MCF 10A (cell line): ENCODE measurements at regions not wholly inside any gene's neighbourhood (a gene's known extent, or its start where the extent isn't known, plus 50 kb on each side); places are given as distances from the start of the nearest gene placed in this dataset.

Source experiments
- BruUV-seq: library from RNA; stranded (reverse); fragments of 400-500 nt; replicated peaks from 2 replicates; lab custom pipeline; 2021; lab: Mats Ljungman, UMichigan
- CTCF ChIA-PET: fragments of 300-600 bp; sonication (Branson Sonifier 250); formaldehyde crosslinking; extraction: SDS; loops from one replicate; lab custom pipeline; 2021; ENCODE audit warnings: antibody characterized with exemption, inconsistent platforms; lab: Yijun Ruan, JAX
- POLR2A ChIA-PET: fragments of 300-600, 350-650 bp; sonication (Branson Sonifier 250); formaldehyde crosslinking; extraction: SDS; loops from one replicate; lab custom pipeline; 2020; ENCODE audit warnings: antibody characterized with exemption, inconsistent platforms; lab: Yijun Ruan, JAX
- DNase-seq: peaks from one replicate; pipeline ENCODE4 v3.0.0-alpha.2; 2018; ENCODE audit not compliant: unreplicated experiment
- H3K27ac Mint-ChIP-seq: one replicate; pipeline ENCODE4 v1.8.0; 2022; ENCODE audit warnings: mild to moderate bottlenecking, low read depth, mixed read lengths; ENCODE audit not compliant: unreplicated experiment
- H3K27me3 Mint-ChIP-seq: one replicate; pipeline ENCODE4 v1.8.0; 2022; ENCODE audit warnings: mixed read lengths; ENCODE audit not compliant: insufficient read depth, unreplicated experiment
- H3K36me3 Mint-ChIP-seq: one replicate; pipeline ENCODE4 v1.8.0; 2022; ENCODE audit warnings: mild to moderate bottlenecking, moderate library complexity, mixed read lengths; ENCODE audit not compliant: insufficient read depth, unreplicated experiment
- H3K4me1 Mint-ChIP-seq: one replicate; pipeline ENCODE4 v1.8.0; 2022; ENCODE audit warnings: mixed read lengths; ENCODE audit not compliant: insufficient read depth, unreplicated experiment
- H3K4me3 Mint-ChIP-seq: one replicate; pipeline ENCODE4 v1.8.0; 2022; ENCODE audit warnings: mild to moderate bottlenecking, moderate library complexity, mixed read lengths; ENCODE audit not compliant: unreplicated experiment
- H3K9me3 Mint-ChIP-seq: one replicate; pipeline ENCODE4 v1.8.0; 2022; ENCODE audit warnings: mixed read lengths; ENCODE audit not compliant: unreplicated experiment
- intact Hi-C: fragments of 100-400 bp; cut with micrococcal nuclease; formaldehyde crosslinking; loops from 2 replicates; pipeline ENCODE4 v1.14.1; 2022
- TF ChIP-seq, protein P1 (sequence below): fragments of 200-600 bp; IDR thresholded peaks from one replicate; pipeline ENCODE4 v1.8.0; 2022; ENCODE audit warnings: antibody characterized with exemption, mild to moderate bottlenecking; ENCODE audit not compliant: unreplicated experiment

DNA sequence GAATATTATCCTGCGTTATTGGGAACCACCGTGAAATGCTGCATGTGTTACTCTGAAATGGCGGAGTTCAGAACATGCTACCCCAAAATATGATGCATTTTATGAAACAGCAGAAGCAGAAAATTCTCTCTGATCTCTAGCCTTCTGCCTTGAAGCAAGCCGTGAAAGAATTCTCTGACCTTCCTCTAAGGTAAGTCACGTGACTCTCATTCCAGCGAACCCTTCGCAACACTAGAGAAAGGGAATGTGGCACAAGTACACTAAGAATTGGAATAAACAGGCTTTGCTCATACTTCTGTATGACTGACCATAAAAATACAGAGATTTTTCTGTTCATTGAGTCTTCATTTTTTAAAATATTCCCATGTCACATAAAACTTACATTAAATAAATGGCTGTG, 805.6 kb upstream of the LRRC4C start:
- POLR2A ChIA-PET, result no interaction called here
- BruUV-seq, result no TSS peak
- intact Hi-C loops, result no loop called here
- Mint-ChIP-seq H3K4me3 (no peak overlapping the region), H3K9me3 (no peaks in the 10 kb centered on the region), H3K27ac (no peak overlapping the region), H3K27me3 (no peaks in the 10 kb centered on the region), H3K36me3 (no peaks in the 10 kb centered on the region), H3K4me1 (no peaks in the 10 kb centered on the region)
- CTCF ChIA-PET, result no interaction called here
- DNase-seq, result no peak
- TF ChIP-seq, protein P1, sequence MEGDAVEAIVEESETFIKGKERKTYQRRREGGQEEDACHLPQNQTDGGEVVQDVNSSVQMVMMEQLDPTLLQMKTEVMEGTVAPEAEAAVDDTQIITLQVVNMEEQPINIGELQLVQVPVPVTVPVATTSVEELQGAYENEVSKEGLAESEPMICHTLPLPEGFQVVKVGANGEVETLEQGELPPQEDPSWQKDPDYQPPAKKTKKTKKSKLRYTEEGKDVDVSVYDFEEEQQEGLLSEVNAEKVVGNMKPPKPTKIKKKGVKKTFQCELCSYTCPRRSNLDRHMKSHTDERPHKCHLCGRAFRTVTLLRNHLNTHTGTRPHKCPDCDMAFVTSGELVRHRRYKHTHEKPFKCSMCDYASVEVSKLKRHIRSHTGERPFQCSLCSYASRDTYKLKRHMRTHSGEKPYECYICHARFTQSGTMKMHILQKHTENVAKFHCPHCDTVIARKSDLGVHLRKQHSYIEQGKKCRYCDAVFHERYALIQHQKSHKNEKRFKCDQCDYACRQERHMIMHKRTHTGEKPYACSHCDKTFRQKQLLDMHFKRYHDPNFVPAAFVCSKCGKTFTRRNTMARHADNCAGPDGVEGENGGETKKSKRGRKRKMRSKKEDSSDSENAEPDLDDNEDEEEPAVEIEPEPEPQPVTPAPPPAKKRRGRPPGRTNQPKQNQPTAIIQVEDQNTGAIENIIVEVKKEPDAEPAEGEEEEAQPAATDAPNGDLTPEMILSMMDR, result no peak

DNA sequence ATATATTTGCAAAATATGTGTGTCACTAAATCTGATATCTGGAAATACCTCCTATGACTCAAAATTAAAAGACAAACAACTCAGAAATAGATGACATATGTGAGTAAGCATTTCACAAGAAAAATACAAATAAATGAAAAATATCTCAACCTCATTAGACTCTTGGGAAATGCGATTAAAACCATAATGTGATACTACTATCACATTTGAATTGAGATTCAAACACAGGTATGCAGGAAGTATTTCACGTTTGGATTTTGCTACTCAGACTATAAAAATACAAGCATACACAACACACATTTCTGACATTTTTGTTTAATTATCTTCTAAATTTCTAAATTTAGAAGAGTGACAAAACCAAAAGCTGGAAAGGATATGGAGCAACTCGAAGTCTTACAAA, 811.9 kb upstream of the LRRC4C start:
- Mint-ChIP-seq H3K36me3 (no peaks in the 10 kb centered on the region), H3K9me3 (peaks cover 11% of the 10 kb centered on the region), H3K4me1 (peaks cover 4% of the 10 kb centered on the region), H3K27me3 (no peaks in the 10 kb centered on the region), H3K4me3 (no peak overlapping the region), H3K27ac (no peak overlapping the region)
- TF ChIP-seq, protein P1, result no peak
- POLR2A ChIA-PET, result no interaction called here
- intact Hi-C loops, result no loop called here
- BruUV-seq, result no TSS peak
- CTCF ChIA-PET, result no interaction called here
- no peak for DNase-seq

DNA sequence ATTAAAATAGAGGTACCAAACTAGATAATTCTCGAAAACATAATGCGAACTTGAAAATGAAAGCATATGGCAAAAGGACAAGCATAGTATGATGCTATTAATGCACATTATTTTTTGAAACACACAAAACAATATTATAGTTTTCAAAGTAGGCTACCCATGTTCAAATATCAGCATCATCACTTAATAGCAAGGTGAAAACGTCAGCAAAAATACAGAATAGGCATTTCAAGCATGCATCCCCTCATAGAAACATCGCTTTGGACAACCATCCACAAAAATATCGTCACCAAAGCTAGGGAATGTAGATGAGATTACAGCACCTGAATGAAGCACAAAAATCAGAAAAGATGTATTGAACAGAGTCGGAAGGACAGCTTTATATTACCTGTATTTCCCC, 814.5 kb upstream of the LRRC4C start:
- Mint-ChIP-seq H3K36me3 (no peaks in the 10 kb centered on the region), H3K27ac (no peak overlapping the region), H3K27me3 (no peaks in the 10 kb centered on the region), H3K9me3 (peaks cover 11% of the 10 kb centered on the region), H3K4me3 (no peak overlapping the region), H3K4me1 (peaks cover 4% of the 10 kb centered on the region)
- TF ChIP-seq, protein P1, result no peak
- ChIA-PET POLR2A (no interaction called here), CTCF (interaction anchor here (0.7 kb wide), 1 partner anchor 34 kb away, joined by 3 read pairs; no protein-coding TSS in a partner anchor)
- no TSS peak for BruUV-seq
- DNase-seq, result no peak
- intact Hi-C loops, result no loop called here

DNA sequence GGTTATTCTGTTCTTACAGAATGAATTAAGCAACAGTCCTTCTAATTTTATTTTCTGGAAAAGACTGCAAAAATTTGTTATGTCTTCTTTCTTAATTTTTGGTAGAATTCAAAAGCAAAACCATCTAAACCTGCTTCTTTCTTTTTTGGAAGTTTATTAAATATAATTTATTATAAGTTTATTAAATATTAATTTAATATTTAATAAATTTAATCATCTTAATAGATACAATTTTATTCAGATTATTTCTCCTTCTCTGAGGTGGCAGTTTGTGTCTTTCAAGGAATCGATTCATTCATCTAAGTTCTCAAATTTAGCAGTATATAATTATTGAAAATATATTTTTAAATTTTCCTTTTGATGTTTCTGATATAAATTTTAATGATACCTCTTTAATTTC, 837.5 kb upstream of the LRRC4C start:
- Mint-ChIP-seq H3K9me3 (no peaks in the 10 kb centered on the region), H3K27ac (no peak overlapping the region), H3K4me3 (no peak overlapping the region), H3K27me3 (no peaks in the 10 kb centered on the region), H3K4me1 (no peaks in the 10 kb centered on the region), H3K36me3 (peaks cover 6% of the 10 kb centered on the region)
- CTCF ChIA-PET, result no interaction called here
- POLR2A ChIA-PET, result no interaction called here
- BruUV-seq, result no TSS peak
- no peak for DNase-seq
- TF ChIP-seq, protein P1, result no peak
- intact Hi-C loops, result no loop called here
